AG10803 (cell line): ENCODE measurements at regions not wholly inside any gene's neighbourhood (a gene's known extent, or its start where the extent isn't known, plus 50 kb on each side); places are given as distances from the start of the nearest gene placed in this dataset.

Experiments used
- DNase-seq: peaks from one replicate; pipeline ENCODE4 v3.0.0; 2010; ENCODE audit warnings: low read depth
- H3K4me3 ChIP-seq: 2 replicates; pipeline ENCODE4 v1.5.1; 2011; ENCODE audit warnings: mild to moderate bottlenecking, low read length, control low read depth
- TF ChIP-seq, protein P1 (sequence below): conservative IDR thresholded peaks from 2 replicates; pipeline ENCODE4 v1.5.1; 2011; ENCODE audit warnings: mild to moderate bottlenecking, low read length, control low read depth, inconsistent platforms

DNA sequence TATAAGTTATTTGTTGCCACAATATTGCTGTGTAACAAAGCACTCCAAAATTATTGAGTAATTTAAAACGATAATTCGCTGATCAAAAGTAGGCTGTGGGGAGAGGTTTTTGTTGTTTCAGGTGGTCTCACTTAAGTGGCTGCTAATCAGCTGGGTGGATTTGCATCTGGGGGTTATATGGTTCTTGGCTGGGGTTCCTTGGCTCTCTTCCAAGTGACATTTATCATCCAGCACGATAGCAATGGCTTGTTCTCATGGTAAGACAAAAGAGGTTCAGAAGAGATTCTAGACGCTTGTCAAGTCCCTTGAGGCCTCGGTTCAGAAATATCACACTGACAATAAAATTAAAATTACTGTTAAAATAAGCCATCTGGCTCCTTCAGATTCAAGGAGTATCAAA, 1648.8 kb downstream of the GRIK2 start:
- H3K4me3 ChIP-seq: no peak overlapping the region
- no peak for DNase-seq
- TF ChIP-seq, protein P1, sequence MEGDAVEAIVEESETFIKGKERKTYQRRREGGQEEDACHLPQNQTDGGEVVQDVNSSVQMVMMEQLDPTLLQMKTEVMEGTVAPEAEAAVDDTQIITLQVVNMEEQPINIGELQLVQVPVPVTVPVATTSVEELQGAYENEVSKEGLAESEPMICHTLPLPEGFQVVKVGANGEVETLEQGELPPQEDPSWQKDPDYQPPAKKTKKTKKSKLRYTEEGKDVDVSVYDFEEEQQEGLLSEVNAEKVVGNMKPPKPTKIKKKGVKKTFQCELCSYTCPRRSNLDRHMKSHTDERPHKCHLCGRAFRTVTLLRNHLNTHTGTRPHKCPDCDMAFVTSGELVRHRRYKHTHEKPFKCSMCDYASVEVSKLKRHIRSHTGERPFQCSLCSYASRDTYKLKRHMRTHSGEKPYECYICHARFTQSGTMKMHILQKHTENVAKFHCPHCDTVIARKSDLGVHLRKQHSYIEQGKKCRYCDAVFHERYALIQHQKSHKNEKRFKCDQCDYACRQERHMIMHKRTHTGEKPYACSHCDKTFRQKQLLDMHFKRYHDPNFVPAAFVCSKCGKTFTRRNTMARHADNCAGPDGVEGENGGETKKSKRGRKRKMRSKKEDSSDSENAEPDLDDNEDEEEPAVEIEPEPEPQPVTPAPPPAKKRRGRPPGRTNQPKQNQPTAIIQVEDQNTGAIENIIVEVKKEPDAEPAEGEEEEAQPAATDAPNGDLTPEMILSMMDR: no peak

DNA sequence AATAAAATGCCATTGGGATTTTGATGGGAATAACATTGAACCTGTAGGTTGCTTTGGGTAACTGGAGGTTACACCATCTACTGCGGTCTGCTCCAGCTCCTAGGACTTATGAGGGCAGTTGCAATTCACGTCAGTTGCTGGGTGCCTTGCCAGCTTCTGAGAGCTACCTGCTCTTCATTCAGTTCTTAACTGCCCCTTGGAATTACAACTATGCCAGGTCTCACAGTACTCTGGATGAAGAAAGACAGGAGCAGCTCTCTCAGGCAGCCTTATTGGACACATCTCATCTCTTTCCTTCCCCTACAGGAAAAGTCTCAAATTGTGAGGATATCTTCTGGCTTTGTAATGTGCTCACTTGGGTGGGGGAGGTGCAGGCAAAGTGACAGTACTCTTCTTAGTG, 1643.3 kb downstream of the GRIK2 start:
- H3K4me3 ChIP-seq: no peak overlapping the region
- DNase-seq: no peak
- TF ChIP-seq, protein P1: no peak

DNA sequence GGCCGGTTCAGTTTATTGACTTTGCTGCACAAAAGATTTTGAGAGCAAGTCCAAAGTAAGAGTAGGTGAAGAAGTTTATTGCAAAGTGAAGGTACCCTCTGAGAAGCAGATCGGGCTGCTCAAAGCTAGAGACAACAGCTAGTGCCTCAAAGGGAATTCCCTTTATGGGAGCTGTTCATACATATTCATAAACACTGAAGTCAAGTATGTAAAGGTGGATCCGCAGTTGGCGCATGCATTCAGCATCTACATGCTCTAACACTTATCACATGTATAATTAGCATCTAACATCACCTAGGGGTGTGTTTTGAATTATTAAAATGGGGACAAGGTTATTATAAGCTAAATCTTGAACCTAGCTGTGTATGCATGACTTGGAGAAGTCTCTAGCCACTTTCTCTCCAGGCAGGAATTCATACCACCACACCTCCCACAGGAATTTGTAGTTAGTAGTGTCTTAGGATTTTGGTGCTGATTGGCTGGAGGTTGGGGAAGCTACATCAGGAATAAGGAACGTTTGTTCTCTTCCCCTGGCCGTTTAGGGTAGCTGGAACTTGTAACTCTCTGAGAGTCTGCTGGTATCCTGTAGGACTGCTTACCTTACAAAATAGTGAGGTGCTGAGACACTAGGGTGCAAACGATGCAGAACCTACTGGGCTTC, 1633.9 kb downstream of the GRIK2 start:
- no peak for DNase-seq
- TF ChIP-seq, protein P1: no peak
- H3K4me3 ChIP-seq: no peak overlapping the region

DNA sequence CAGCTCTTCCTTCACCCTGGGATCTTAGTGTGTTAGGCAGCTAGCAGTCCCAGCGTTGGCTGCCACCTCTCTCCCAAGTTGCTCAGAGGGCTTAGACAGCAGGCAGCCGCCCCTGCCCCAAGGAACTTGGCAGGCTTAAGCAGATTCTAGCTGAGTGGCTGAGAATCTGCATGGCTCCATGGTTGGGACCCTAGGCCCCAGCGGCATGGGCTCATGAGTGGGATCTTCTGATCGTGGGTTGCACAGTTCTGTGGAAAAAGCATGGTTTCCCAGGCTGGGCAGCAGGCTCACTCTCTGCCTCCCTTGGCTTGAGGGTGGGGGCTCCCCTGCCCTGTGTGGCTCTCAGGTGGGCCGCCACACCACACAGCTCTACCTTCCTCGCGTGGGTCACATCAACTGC, 1624.9 kb downstream of the GRIK2 start:
- no peak overlapping the region for H3K4me3 ChIP-seq
- TF ChIP-seq, protein P1: no peak
- no peak for DNase-seq

DNA sequence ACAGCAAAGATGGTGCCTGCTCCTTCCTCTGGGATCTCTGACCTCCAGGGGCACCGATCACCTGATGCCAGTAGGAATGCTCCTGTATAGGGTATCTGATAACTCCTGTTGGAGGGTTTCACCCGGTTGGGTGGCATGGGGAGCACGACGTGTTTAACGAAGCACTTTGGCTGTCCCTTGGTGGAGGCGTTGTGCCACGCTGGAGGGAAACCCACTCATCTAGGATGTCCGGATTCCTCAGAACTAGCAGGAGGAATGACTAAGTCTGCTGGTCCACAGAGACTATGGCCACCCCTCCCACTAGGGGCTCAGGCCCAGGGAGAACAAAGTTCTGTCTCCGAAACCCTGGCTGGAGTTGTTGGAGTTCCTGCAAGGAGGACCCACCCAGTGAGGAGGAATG, 1624.4 kb downstream of the GRIK2 start:
- DNase-seq: no peak
- no peak overlapping the region for H3K4me3 ChIP-seq
- TF ChIP-seq, protein P1: no peak

DNA sequence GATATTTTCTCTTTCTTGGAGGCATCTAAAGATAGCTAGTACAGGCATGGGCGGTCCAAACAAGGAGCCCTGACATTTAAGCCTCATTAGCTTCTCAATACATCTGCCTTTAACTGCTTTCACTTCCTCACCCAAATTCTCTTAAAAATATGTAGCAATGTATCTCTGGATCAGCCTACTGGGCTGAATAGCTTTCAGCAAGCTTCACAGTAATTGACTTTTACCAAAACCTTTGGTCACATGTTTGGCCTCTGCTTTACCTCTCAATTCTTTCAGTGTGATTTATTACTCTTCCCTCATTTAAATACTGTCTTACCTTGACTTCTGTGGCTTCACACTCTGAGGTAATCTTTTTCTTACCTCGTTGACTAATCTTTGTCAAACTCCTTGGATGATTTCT, 1618.1 kb downstream of the GRIK2 start:
- TF ChIP-seq, protein P1: no peak
- no peak for DNase-seq

GRCh38 chr6:103002282-103002681, 1608.8 kb downstream of the GRIK2 start:
- H3K4me3 ChIP-seq: no peak overlapping the region
- TF ChIP-seq, protein P1: no peak
- DNase-seq: no peak

More for the DNA sequence above, 1618.1 kb downstream of the GRIK2 start:
- no peak overlapping the region for H3K4me3 ChIP-seq
